SK-N-SH treated with all-trans-retinoic acid at 6 μM for 48 hours (cell line): ENCODE measurements at regions not wholly inside any gene's neighbourhood (a gene's known extent, or its start where the extent isn't known, plus 50 kb on each side); places are given as distances from the start of the nearest gene placed in this dataset.

Experiments used
- TOX ChIP-seq: fragments of 250-450 bp; sonication (Bioruptor Pico); IDR thresholded peaks from 2 replicates; pipeline ENCODE4 v1.8.0; 2021; ENCODE audit warnings: mild to moderate bottlenecking, moderate library complexity, borderline replicate concordance
- ZFP3 ChIP-seq: fragments of 250-450 bp; sonication (Bioruptor Pico); IDR thresholded peaks from 2 replicates; pipeline ENCODE4 v1.5.0; 2020; ENCODE audit warnings: mild to moderate bottlenecking, moderate library complexity
- TF ChIP-seq, protein P1 (sequence below): fragments of 250-450 bp; sonication (Bioruptor Pico); IDR thresholded peaks from 2 replicates; pipeline ENCODE4 v1.5.0; 2020; ENCODE audit warnings: mild to moderate bottlenecking, moderate library complexity

DNA sequence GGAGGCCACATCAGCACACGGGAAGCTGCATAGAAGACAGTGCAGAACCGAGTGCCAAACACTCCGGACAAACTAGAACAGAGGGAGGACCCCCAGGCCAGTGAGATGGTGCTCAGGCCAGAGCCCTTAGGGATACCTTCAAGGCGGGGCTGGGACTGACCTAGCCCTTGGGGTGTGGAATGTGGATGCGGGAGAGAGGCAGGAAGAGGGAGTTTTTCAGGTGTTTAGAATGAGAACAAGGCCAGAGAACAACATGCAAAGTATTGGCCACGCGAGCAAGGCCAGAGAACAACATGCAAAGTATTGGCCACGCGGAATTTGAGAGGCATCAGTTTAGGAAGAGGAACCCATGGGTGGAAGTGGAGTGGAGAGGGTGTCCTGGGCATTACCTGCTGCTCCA, 65.1 kb upstream of the ATP12A start:
- TF ChIP-seq TOX (CRISPR knock-in tag) (no peak), ZFP3 (no peak)
- TF ChIP-seq, protein P1, sequence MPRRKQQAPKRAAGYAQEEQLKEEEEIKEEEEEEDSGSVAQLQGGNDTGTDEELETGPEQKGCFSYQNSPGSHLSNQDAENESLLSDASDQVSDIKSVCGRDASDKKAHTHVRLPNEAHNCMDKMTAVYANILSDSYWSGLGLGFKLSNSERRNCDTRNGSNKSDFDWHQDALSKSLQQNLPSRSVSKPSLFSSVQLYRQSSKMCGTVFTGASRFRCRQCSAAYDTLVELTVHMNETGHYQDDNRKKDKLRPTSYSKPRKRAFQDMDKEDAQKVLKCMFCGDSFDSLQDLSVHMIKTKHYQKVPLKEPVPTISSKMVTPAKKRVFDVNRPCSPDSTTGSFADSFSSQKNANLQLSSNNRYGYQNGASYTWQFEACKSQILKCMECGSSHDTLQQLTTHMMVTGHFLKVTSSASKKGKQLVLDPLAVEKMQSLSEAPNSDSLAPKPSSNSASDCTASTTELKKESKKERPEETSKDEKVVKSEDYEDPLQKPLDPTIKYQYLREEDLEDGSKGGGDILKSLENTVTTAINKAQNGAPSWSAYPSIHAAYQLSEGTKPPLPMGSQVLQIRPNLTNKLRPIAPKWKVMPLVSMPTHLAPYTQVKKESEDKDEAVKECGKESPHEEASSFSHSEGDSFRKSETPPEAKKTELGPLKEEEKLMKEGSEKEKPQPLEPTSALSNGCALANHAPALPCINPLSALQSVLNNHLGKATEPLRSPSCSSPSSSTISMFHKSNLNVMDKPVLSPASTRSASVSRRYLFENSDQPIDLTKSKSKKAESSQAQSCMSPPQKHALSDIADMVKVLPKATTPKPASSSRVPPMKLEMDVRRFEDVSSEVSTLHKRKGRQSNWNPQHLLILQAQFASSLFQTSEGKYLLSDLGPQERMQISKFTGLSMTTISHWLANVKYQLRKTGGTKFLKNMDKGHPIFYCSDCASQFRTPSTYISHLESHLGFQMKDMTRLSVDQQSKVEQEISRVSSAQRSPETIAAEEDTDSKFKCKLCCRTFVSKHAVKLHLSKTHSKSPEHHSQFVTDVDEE (CRISPR knock-in tag) = no peak
